HCT116 (cell line): ENCODE measurements at regions not wholly inside any gene's neighbourhood (a gene's known extent, or its start where the extent isn't known, plus 50 kb on each side); places are given as distances from the start of the nearest gene placed in this dataset.

Experiments used
- ATAC-seq: fragments of 200-7000 bp; cut with Tn5 transposase; 2 replicates; pipeline ENCODE4 v1.9.1; 2020; ENCODE audit warnings: mild to moderate bottlenecking, moderate library complexity
- BruUV-seq: library from RNA; stranded (reverse); fragments of 400-500 nt; replicated peaks from 2 replicates; lab custom pipeline; 2021; lab: Mats Ljungman, UMichigan
- CTCF ChIA-PET: fragments of 300-600 bp; sonication (Branson Sonifier 250); formaldehyde crosslinking; loops from one replicate; lab custom pipeline; 2021; ENCODE audit warnings: antibody characterized with exemption; lab: Charles Lee
- POLR2A ChIA-PET: fragments of 300-600, 350-600 bp; sonication (Branson Sonifier 250); formaldehyde crosslinking; loops from one replicate; lab custom pipeline; 2021; ENCODE audit warnings: antibody characterized with exemption; lab: Charles Lee
- RAD21 ChIA-PET, 2 experiments: fragments of 300-600 bp; sonication (Branson Sonifier 250); formaldehyde crosslinking; loops; one replicate each; lab custom pipeline; 2023; ENCODE audit warnings: low total read pairs in 2 of 2; ENCODE audit not compliant: uncharacterized antibody in 2 of 2, unreplicated experiment in 2 of 2, low non-redundant PET in 1 of 2; lab: Charles Lee
- DNase-seq: peaks from one replicate; pipeline ENCODE4 v3.0.0-alpha.2; 2010; ENCODE audit warnings: low read depth, low spot score
- H2AFZ ChIP-seq: fragments of 200-600 bp; shearing (Covaris generic), sonication (generic); 2 replicates; pipeline ENCODE4 v1.6.1; 2017; ENCODE audit warnings: low read depth, mixed run types, mixed read lengths, antibody characterized with exemption, low read length; ENCODE audit not compliant: poor library complexity, severe bottlenecking
- H3K27ac ChIP-seq: 2 replicates; pipeline ENCODE4 v1.5.1; 2012; ENCODE audit warnings: low read depth, low read length
- H3K27me3 ChIP-seq: fragments of 200-600 bp; sonication (generic); 2 replicates; pipeline ENCODE4 v1.6.1; 2016; ENCODE audit warnings: mixed run types, low read length, mixed read lengths; ENCODE audit not compliant: insufficient read depth
- H3K36me3 ChIP-seq, 2 experiments: fragments of 200-500 bp in 1 of 2; fragments of 200-600 bp in 1 of 2; sonication (Bioruptor generic) in 1 of 2; sonication (generic) in 1 of 2; 2 replicates each; pipeline versions ENCODE4 v1.5.1 to v1.6.1; 2014 to 2016; ENCODE audit warnings: low read length in 2 of 2, inconsistent platforms in 1 of 2, mixed read lengths in 1 of 2, mixed run types in 1 of 2; ENCODE audit not compliant: insufficient read depth in 2 of 2, control insufficient read depth in 1 of 2
- H3K4me1 ChIP-seq, 2 experiments: fragments of 200-600 bp in 1 of 2; sonication (generic) in 1 of 2; 2 replicates each; pipeline versions ENCODE4 v1.5.1 to v1.6.1; 2012 to 2017; ENCODE audit warnings: low read length in 2 of 2, inconsistent platforms in 1 of 2, mild to moderate bottlenecking in 1 of 2, mixed read lengths in 1 of 2, mixed run types in 1 of 2, moderate library complexity in 1 of 2; ENCODE audit not compliant: insufficient read depth in 2 of 2, control insufficient read depth in 1 of 2
- H3K4me2 ChIP-seq: fragments of 200-600 bp; sonication (generic); 2 replicates; pipeline ENCODE4 v1.6.1; 2017; ENCODE audit warnings: mixed run types, low read length, mixed read lengths
- H3K4me3 ChIP-seq, 2 experiments: fragments of 200-600 bp in 1 of 2; sonication (generic) in 1 of 2; replicated peaks in 1 of 2; 2 replicates each; pipeline ENCODE4 v1.5.1; 2011 to 2016; ENCODE audit warnings: low read length in 2 of 2, control low read depth in 1 of 2, low read depth in 1 of 2, mild to moderate bottlenecking in 1 of 2, mixed read lengths in 1 of 2, mixed run types in 1 of 2
- H3K79me2 ChIP-seq: fragments of 200-600 bp; sonication (generic); 2 replicates; pipeline ENCODE4 v1.6.1; 2017; ENCODE audit warnings: mild to moderate bottlenecking, mixed run types, low read length, moderate library complexity, mixed read lengths; ENCODE audit not compliant: insufficient read depth
- H3K9ac ChIP-seq: fragments of 200-600 bp; sonication (generic); 2 replicates; pipeline ENCODE4 v1.6.1; 2016; ENCODE audit warnings: low read length, mixed read lengths
- H3K9me2 ChIP-seq: fragments of 200-600 bp; sonication (generic), shearing (Covaris generic); 2 replicates; pipeline ENCODE4 v1.6.1; 2017; ENCODE audit warnings: mixed run types, mild to moderate bottlenecking, moderate library complexity; ENCODE audit not compliant: insufficient read depth
- H3K9me3 ChIP-seq, 2 experiments: fragments of 200-500 bp in 1 of 2; fragments of 200-600 bp in 1 of 2; sonication (Bioruptor generic) in 1 of 2; sonication (generic) in 1 of 2; 2 replicates each; pipeline ENCODE4 v1.6.1; 2014 to 2017; ENCODE audit warnings: low read length in 2 of 2, mixed read lengths in 2 of 2, inconsistent platforms in 1 of 2, low read depth in 1 of 2, mild to moderate bottlenecking in 1 of 2, mixed run types in 1 of 2, moderate library complexity in 1 of 2; ENCODE audit not compliant: control insufficient read depth in 1 of 2, insufficient read depth in 1 of 2
- H4K20me1 ChIP-seq: fragments of 200-600 bp; sonication (generic), shearing (Covaris generic); 2 replicates; pipeline ENCODE4 v1.6.1; 2017; ENCODE audit warnings: mixed run types, mild to moderate bottlenecking, moderate library complexity; ENCODE audit not compliant: insufficient read depth
- CBX3 ChIP-seq: IDR thresholded peaks from 2 replicates; pipeline ENCODE4 v1.6.1; 2012; ENCODE audit warnings: low read depth
- CEBPB ChIP-seq: IDR thresholded peaks from 2 replicates; pipeline ENCODE4 v1.6.1; 2012; ENCODE audit warnings: low read depth
- ELF1 ChIP-seq: IDR thresholded peaks from 2 replicates; pipeline ENCODE4 v1.6.1; 2012; ENCODE audit warnings: low read depth, borderline replicate concordance
- EZH2 ChIP-seq: fragments of 200-600 bp; sonication (generic); IDR thresholded peaks from 2 replicates; pipeline ENCODE4 v1.6.1; 2017; ENCODE audit warnings: antibody characterized with exemption, mixed run types
- FOSL1 ChIP-seq: IDR thresholded peaks from 2 replicates; pipeline ENCODE4 v1.6.1; 2012; ENCODE audit warnings: low read depth
- JUND ChIP-seq: IDR thresholded peaks from 2 replicates; pipeline ENCODE4 v1.6.1; 2012
- POLR2AphosphoS5 ChIP-seq: IDR thresholded peaks from 2 replicates; pipeline ENCODE4 v1.6.1; 2011; ENCODE audit warnings: mild to moderate bottlenecking, low read depth, low read length, moderate library complexity
- SIN3A ChIP-seq: IDR thresholded peaks from 2 replicates; pipeline ENCODE4 v1.6.1; 2012; ENCODE audit warnings: low read depth
- SP1 ChIP-seq: IDR thresholded peaks from 2 replicates; pipeline ENCODE4 v1.6.1; 2012; ENCODE audit warnings: low read depth
- TCF7L2 ChIP-seq: IDR thresholded peaks from 2 replicates; pipeline ENCODE4 v1.7.0; 2011; ENCODE audit warnings: borderline replicate concordance, inconsistent platforms; ENCODE audit not compliant: insufficient read depth, insufficient read length; ENCODE audit errors: extremely low read depth
- YY1 ChIP-seq: IDR thresholded peaks from 2 replicates; pipeline ENCODE4 v1.6.1; 2011; ENCODE audit warnings: low read length, low read depth, moderate library complexity, mild to moderate bottlenecking; ENCODE audit not compliant: insufficient replicate concordance; ENCODE audit errors: extremely low read depth
- ZFX ChIP-seq: fragments of 450-650 bp; IDR thresholded peaks from 2 replicates; pipeline ENCODE4 v1.6.1; 2017
- ZNF274 ChIP-seq: fragments of 200-500 bp; sonication (Bioruptor generic); IDR thresholded peaks from 2 replicates; pipeline ENCODE4 v1.6.1; 2014; ENCODE audit warnings: mild to moderate bottlenecking, low read depth, low read length, inconsistent platforms
- intact Hi-C: fragments of 100-400 bp; cut with micrococcal nuclease; formaldehyde crosslinking; loops from 2 replicates; pipeline ENCODE4 v1.10.0; 2022
- TF ChIP-seq, protein P1 (sequence below): IDR thresholded peaks from 2 replicates; pipeline ENCODE4 v1.6.1; 2011; ENCODE audit warnings: mild to moderate bottlenecking, low read length, moderate library complexity; ENCODE audit not compliant: insufficient replicate concordance; ENCODE audit errors: extremely low read depth
- TF ChIP-seq, protein P2 (sequence below): IDR thresholded peaks from 2 replicates; pipeline ENCODE4 v1.6.1; 2012
- TF ChIP-seq, protein P3 (sequence below): IDR thresholded peaks from 2 replicates; pipeline ENCODE4 v1.6.1; 2012
- TF ChIP-seq, protein P4 (sequence below), 3 experiments: fragments of 200-600 bp in 1 of 3; sonication (generic) in 1 of 3; IDR thresholded peaks in 2 of 3; conservative IDR thresholded peaks in 1 of 3; 2 replicates each; pipeline ENCODE4 v1.5.1; 2012 to 2017; ENCODE audit warnings: low read depth in 2 of 3, low read length in 2 of 3, antibody characterized with exemption in 1 of 3, borderline replicate concordance in 1 of 3, control low read depth in 1 of 3, mild to moderate bottlenecking in 1 of 3, mixed read lengths in 1 of 3, mixed run types in 1 of 3, moderate library complexity in 1 of 3; ENCODE audit not compliant: insufficient read depth in 1 of 3

DNA sequence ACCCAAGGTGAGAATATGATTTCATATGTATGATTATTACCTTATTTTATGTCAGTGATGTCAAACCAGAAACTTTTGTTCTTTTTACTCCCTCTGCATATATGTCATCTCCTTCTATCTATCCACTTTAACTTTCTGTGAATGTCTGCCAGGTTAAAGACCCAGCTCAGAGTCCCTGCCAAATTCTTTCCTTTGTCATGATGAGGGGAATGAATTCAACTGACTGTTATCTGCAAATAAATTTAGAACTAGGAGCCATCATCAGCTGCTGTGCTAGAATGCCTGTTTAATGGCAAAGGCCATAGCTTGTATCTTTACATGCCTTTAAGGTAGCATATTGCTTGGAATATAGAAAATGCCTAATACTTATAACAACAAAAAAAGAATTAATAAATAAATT lies 815.6 kb upstream of the NEGR1 start:
- ChIA-PET RAD21 (no interaction called here), CTCF (no interaction called here), POLR2A (no interaction called here)
- H3K9ac ChIP-seq = no peak overlapping the region
- no peak overlapping the region for H3K27ac ChIP-seq
- no peak for DNase-seq
- H3K36me3 ChIP-seq = no peaks in the 10 kb centered on the region
- H3K9me2 ChIP-seq = no peaks in the 10 kb centered on the region
- H3K4me1 ChIP-seq = no peaks in the 10 kb centered on the region
- H3K4me3 ChIP-seq = no peak overlapping the region
- peaks cover 5 to 10% of the 10 kb centered on the region in 2 experiments; a peak in 2 of 4 replicates for H3K9me3 ChIP-seq
- no peaks in the 10 kb centered on the region for H3K79me2 ChIP-seq
- H2AFZ ChIP-seq = no peak overlapping the region
- intact Hi-C loops = no loop called here
- no peak for ATAC-seq
- TF ChIP-seq ZFX (no peak), ZNF274 (no peak), CBX3 (no peak), SIN3A (no peak), CEBPB (no peak), FOSL1 (no peak), TCF7L2 (no peak), SP1 (no peak), JUND (no peak), ELF1 (no peak), EZH2 (no peak), POLR2AphosphoS5 (no peak), YY1 (no peak)
- TF ChIP-seq, protein P1, sequence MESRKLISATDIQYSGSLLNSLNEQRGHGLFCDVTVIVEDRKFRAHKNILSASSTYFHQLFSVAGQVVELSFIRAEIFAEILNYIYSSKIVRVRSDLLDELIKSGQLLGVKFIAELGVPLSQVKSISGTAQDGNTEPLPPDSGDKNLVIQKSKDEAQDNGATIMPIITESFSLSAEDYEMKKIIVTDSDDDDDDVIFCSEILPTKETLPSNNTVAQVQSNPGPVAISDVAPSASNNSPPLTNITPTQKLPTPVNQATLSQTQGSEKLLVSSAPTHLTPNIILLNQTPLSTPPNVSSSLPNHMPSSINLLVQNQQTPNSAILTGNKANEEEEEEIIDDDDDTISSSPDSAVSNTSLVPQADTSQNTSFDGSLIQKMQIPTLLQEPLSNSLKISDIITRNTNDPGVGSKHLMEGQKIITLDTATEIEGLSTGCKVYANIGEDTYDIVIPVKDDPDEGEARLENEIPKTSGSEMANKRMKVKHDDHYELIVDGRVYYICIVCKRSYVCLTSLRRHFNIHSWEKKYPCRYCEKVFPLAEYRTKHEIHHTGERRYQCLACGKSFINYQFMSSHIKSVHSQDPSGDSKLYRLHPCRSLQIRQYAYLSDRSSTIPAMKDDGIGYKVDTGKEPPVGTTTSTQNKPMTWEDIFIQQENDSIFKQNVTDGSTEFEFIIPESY = no peak
- TF ChIP-seq, protein P2, sequence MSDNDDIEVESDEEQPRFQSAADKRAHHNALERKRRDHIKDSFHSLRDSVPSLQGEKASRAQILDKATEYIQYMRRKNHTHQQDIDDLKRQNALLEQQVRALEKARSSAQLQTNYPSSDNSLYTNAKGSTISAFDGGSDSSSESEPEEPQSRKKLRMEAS = no peak
- TF ChIP-seq, protein P3, sequence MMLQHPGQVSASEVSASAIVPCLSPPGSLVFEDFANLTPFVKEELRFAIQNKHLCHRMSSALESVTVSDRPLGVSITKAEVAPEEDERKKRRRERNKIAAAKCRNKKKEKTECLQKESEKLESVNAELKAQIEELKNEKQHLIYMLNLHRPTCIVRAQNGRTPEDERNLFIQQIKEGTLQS = no peak
- TF ChIP-seq, protein P4, sequence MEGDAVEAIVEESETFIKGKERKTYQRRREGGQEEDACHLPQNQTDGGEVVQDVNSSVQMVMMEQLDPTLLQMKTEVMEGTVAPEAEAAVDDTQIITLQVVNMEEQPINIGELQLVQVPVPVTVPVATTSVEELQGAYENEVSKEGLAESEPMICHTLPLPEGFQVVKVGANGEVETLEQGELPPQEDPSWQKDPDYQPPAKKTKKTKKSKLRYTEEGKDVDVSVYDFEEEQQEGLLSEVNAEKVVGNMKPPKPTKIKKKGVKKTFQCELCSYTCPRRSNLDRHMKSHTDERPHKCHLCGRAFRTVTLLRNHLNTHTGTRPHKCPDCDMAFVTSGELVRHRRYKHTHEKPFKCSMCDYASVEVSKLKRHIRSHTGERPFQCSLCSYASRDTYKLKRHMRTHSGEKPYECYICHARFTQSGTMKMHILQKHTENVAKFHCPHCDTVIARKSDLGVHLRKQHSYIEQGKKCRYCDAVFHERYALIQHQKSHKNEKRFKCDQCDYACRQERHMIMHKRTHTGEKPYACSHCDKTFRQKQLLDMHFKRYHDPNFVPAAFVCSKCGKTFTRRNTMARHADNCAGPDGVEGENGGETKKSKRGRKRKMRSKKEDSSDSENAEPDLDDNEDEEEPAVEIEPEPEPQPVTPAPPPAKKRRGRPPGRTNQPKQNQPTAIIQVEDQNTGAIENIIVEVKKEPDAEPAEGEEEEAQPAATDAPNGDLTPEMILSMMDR (IDR thresholded peaks at IDR 0.05 in 2 of 3, conservative IDR thresholded peaks at IDR 0.05 in 1 of 3; ENCODE audit: borderline replicate concordance in 1 of 3, insufficient read depth in 1 of 3, low read depth in 2 of 3, low read length in 2 of 3) = no peak
- H3K27me3 ChIP-seq = no peaks in the 10 kb centered on the region
- H4K20me1 ChIP-seq = no peaks in the 10 kb centered on the region
- no peak overlapping the region for H3K4me2 ChIP-seq
- BruUV-seq = no TSS peak
